ENCODE measurements at regions not wholly inside any gene's neighbourhood (a gene's known extent, or its start where the extent isn't known, plus 50 kb on each side); places are given as distances from the start of the nearest gene placed in this dataset.

DNA sequence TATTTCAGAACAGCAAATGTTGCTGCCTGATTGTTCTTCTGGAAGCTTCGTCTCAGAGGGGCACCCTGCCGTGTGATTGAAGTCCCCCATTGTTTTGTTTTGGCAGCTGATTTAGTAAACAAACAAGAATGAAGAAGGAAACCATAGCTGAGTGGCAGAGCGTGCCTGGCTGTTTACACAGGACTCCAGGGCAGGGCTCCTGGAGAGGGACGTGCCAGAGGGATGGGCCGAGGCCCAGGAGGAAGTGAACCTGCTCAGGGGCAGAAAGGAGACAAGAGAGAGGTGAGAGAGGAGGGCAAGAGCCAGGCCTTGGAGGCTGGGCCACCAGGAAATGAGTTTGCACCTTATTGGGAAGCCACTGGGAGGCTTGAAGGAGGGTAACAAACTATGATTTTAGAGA, 85.5 kb upstream of the B3GAT1 start:
- TF ChIP-seq EZH2 (IDR thresholded peaks at IDR 0.05; ENCODE audit: insufficient read depth, low read length) = no peak
- TF ChIP-seq, protein P1, sequence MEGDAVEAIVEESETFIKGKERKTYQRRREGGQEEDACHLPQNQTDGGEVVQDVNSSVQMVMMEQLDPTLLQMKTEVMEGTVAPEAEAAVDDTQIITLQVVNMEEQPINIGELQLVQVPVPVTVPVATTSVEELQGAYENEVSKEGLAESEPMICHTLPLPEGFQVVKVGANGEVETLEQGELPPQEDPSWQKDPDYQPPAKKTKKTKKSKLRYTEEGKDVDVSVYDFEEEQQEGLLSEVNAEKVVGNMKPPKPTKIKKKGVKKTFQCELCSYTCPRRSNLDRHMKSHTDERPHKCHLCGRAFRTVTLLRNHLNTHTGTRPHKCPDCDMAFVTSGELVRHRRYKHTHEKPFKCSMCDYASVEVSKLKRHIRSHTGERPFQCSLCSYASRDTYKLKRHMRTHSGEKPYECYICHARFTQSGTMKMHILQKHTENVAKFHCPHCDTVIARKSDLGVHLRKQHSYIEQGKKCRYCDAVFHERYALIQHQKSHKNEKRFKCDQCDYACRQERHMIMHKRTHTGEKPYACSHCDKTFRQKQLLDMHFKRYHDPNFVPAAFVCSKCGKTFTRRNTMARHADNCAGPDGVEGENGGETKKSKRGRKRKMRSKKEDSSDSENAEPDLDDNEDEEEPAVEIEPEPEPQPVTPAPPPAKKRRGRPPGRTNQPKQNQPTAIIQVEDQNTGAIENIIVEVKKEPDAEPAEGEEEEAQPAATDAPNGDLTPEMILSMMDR (IDR thresholded peaks at IDR 0.05; ENCODE audit: insufficient read depth, low read depth, low read length) = no peak

Data from astrocyte (in vitro differentiated cells and primary cell).